SKM-1 (cell line): ENCODE measurements at regions not wholly inside any gene's neighbourhood (a gene's known extent, or its start where the extent isn't known, plus 50 kb on each side); places are given as distances from the start of the nearest gene placed in this dataset.

Experiments used
- DNase-seq: peaks from one replicate; lab custom pipeline; 2025; ENCODE audit not compliant: unreplicated experiment; lab: John Stamatoyannopoulos, UW

DNA sequence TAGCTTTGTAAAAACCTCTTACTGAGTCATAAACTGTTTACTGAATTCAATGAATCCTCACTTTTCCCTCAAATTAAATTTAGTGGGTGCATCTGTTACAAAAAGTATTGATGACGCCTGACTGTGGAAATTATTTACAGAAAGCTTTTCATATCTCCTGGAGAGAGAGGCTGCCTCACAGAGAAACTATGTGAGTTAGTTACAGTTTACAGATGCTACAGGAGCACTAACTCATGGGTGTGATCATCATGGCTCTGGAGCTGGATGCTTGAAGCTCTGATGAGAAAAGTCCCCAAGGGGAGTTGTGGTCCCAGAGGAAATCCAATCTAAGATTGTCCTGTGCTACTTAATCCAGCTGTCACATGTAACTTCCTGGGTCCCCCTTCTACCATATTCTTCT lies 590.8 kb downstream of the LMO7 start:
- DNase-seq = no peak

DNA sequence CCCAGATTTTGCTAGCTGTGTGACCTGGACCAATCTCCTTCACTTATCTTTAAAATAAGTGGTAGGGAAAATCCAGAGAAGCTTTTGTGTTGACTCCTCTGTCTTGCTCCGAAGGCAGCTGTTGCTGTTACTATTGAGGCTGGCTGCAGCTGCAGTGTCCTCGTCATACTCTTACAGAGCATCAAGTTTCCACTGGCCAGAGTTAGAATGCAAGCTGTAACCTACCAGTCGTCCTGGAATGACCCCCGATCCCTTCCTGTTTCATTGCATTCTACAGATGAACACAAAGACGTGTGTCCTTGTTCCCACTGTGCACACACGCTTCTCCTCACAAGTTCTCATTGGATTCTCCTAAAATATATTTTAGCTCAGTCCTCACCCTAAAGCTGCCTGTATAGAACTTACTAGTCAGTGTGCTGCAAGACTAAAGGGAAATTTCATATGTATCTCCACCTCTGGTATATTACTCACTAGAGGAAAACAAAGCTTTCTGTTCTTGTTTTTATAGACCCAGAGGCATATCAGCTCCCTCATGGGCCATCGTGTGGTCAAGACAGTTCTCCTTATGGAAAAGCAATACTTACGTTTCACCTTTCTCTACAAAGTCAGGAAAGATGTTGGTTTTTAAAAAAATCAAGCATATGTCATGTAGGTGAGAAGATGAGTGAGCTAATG lies 589.8 kb downstream of the LMO7 start:
- DNase-seq = no peak

DNA sequence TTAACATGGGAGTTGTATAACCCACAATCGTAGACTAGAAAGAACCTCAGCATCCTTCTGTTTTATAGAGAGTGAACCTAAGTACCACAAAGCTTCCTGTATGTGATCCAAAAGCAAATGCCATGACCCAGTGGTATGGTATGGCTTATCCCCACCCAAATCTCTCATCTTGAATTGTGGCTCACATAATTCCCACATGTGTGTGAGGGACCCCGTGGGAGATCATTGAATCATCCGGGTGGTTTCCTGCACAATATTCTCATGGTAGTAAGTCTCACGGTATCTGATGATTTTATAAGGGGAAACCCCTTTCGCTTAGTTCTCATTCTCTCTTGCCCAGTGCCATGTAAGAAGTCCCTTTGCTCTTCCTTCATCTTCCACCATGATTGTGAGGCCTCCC lies 587.9 kb downstream of the LMO7 start:
- DNase-seq = no peak

DNA sequence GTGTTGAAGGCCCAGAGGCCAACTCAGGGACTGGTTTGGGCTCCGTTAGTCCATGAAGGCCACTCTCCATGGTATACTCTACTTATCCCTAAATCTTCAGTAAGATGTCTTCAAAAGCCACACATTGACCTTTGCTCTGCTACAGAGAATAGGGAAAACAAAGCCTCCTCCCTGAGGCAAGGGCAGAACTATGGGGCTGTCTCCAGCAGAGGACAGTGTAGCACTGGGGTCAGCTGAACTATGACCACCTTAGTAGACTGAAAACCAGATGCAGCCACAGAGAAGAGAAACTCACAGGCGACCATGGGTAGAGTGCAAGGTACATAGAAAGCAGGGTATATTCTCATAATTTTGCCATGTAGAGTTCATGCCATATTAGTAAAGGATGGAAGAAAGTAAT lies 587.4 kb downstream of the LMO7 start:
- DNase-seq = no peak

GRCh38 chr13:76222511-76222910 lies 586.4 kb downstream of the LMO7 start:
- DNase-seq = no peak

DNA sequence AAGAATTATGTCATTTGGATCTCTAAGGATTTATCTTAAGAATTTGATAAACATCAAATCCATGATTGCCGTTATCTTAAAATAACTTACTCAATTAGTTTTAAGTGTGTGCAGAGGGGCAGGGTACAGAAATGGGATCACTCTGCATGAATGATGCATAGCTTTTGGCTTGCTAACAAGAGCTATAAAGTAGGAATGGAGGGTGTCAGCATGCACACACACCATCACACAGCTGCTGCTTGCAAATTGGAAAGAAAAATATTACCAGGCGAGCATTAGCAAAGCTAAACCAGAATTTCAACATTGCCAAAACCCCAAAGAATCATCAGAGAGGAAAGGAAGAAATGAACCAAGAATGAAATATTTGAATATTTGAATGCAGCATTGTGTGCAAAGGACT lies 580.6 kb downstream of the LMO7 start:
- no peak for DNase-seq

GRCh38 chr13:76214001-76214400 lies 577.9 kb downstream of the LMO7 start:
- no peak for DNase-seq

GRCh38 chr13:76213423-76213904 lies 577.3 kb downstream of the LMO7 start:
- DNase-seq = peak; percentile 14

GRCh38 chr13:76210262-76210661 lies 574.1 kb downstream of the LMO7 start:
- no peak for DNase-seq

DNA sequence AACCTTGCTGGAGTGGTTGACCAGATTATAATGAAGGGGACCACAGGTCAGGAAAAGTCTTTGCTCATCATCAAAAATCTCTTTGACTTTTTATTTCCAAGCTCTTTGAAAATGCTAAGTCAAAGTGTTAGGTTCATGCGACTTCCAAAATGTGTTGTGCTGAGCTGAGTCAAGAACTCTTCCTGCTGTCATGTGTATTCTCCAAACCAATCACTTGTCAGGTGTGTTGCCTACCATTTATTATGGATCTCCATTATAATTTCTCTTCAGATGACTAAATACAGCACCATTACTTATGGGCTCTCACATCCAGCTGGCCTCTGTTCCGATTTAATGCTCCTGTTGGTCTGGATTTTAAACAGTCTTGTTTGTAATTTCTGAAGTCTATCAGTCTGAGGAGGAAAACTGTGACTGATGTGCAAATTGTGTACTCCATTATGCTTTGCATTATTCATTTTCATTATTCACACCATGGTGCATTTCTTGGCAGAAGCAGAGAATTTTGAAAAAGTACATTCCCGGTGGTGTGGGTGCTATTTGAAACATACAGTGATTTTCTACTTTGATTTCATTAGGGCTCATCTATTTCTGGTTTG lies 562.5 kb downstream of the LMO7 start:
- DNase-seq = no peak

DNA sequence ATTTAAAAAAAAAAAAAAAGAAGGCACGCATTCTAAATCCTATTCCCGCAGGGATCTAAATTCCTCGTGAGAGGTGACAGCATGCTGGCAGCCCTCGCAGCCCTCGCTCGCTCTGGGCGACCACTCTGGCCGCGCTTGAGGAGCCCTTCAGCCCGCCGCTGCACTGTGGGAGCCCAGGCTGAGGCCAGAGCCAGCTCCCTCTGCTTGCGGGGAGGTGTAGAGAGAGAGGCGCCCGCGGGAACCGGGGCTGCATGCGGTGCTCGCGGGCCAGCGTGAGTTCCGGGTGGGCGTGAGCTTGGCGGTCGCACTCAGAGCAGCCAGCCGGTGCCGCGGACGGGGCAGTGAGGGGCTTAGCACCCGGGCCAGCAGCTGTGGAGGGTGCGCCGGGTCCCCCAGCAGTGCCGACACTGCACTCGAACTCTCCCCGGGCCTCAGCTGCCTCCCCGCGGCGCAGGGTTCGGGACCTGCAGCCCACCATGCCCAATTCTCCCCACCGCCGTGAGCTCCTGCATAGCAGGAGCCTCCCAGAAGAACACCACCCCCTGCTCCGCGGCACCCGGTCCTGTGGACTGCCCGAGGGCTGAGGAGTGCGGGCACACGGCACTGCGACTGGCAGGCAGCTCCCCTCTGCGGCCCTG lies 553.9 kb downstream of the LMO7 start:
- no peak for DNase-seq

DNA sequence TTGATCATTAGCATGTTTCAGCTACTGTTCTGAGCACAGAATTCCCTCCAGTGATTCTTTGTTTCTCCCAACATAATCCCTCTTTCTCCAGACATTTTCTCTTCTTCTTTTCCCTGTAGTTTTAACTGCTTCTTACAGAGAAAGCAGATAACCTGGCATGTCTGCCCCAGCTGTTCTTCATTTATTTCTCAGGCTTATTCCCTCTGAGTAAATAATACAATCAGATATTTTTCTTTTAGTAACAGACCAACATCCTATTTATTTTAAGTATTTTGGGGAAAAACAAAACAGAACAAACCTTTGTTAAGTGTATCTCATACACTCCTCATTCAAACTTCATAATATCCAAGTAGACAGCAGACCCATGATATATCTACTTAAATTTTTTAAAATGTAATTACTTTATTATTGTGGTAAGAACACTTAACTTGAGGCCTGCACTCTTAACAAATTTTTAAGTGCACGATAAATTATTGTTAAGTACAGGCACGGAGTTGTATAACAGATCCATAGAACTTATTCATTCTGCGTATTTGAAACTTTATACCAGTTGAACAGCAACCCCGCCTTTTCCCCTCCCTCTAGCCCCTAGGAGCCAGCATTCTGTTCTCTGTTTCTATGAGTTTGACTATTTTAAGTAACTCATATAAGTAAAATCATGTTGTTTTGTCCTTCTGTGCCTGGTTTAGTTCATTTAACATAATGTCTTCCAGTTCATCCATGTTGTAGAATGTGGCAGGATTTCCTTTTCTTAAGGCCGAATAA lies 540.0 kb downstream of the LMO7 start:
- no peak for DNase-seq

- DNase-seq = no peak
These were observed 532.5 kb downstream of the LMO7 start for GRCh38 chr13:76168661-76169060.

GRCh38 chr13:76164290-76164689 lies 528.2 kb downstream of the LMO7 start:
- DNase-seq = no peak

DNA sequence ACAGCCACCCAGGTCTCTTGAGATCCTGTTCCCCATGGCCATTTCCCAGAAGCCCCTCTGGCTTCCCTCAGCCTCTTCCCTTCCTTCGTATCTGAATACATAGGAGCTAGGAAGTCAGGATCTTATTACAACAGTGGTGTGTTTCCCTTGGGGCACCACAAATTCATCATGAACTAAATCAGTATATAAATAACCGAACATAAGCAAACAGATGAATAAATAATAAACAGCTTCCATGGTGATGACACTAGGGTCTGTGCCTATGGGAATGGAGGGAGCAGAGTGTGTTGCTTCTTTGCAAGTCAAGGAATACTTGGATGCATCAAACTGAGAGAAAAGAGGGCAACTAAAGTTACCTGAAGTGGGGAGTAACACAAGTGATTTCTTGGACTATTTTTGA lies 527.6 kb downstream of the LMO7 start:
- no peak for DNase-seq

GRCh38 chr13:76160961-76161925 lies 525.1 kb downstream of the LMO7 start:
- no peak for DNase-seq

DNA sequence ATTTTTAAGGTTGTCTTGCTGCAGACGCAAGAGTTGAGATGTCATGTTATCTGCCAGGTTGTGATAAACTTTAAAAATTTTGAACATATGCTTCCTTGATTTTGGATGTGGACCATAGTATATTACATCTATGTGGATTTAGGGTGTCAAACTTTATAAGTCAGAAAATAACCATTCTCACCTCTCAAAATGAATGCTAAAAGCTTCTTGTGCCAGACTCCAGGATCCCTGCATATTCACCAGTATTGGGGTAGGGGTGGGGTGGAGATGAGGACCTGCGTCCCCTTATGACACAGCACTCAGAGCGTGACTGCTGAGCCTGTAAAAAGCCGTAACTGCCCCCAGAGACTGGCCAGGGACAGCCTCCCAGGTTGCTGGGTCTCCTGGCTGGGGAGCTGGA lies 524.4 kb downstream of the LMO7 start:
- no peak for DNase-seq

DNA sequence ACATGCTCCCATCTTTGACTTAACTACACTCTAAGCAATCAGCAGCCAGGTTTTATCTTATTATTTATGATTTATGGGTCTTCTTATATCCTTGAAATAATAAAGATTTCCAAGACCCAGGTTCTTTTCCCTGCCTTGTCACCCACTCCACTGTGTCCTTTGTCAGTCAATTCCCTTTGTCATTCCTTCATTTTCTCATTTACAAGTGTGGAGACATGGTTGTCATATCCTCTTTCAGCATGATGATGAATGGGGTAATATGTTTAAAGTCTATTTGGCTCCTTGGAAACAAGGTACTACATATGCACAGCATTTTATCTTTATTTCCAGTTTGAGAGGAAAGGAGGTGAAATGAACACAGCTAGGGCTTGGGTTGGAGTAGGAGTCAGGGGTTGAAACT lies 521.8 kb downstream of the LMO7 start:
- no peak for DNase-seq

DNA sequence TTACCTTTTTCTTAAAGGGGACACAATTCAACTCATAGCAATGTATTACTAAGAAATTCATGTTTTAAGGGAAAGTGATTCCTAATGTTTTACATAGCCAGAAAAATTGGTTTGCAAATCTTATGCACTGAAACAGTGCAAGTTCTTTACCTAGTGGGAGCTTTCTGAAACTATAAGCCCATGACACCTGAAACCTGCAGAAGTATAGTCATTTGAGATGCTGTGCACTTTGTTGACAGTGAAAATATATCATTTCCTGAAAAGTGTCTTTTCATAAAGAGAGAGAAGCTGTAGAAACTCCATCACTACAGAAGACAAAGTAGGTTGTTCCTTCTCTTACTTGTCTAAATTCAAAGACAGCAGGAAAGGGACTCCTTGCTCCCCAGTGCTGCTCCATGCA lies 517.1 kb downstream of the LMO7 start:
- DNase-seq = no peak

DNA sequence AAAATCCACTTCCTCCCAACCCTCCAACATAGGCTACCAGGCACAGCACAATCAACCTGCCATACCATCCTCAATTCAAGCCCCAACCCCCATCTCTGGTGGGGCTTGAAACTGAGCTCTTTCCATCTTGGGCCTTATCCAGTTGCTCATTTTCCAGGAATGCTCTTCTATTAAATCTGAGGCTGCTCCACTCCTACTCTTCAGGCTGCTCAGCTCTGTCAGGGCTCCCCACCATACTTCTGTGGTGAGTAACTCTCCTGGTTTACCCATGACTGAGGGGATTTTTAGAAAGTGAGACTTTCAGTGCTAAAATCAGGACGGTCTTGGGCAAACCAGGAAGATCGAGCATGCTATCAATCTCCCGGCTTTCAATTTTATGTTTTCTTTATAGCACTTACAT lies 512.8 kb downstream of the LMO7 start:
- no peak for DNase-seq

DNA sequence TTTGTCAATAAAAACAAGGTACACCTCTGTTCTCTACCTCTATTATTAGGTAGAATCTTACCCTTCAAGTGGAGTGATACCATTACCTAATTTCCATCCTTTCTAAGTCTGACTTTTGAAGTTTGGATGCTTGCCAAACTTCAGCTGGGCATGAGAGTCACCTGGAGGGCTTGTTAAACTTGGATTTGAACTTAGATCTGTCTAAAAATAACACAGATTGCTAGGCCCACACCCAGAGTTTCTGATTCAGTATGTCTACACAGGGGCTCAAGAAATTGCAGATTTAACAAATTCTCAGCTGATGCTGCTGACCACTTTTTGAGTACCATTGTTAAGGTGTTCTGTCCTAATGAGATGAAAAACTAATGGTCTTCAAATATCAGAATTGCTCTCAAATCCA lies 512.2 kb downstream of the LMO7 start:
- no peak for DNase-seq
